ENCODE measurements at regions not wholly inside any gene's neighbourhood (a gene's known extent, or its start where the extent isn't known, plus 50 kb on each side); places are given as distances from the start of the nearest gene placed in this dataset.

- no peak for DNase-seq
These were observed 240.0 kb upstream of the ZFHX3 start for GRCh38 chr16:73287859-73288405.

GRCh38 chr16:73286346-73287267, 238.7 kb upstream of the ZFHX3 start:
- DNase-seq: no peak

DNA sequence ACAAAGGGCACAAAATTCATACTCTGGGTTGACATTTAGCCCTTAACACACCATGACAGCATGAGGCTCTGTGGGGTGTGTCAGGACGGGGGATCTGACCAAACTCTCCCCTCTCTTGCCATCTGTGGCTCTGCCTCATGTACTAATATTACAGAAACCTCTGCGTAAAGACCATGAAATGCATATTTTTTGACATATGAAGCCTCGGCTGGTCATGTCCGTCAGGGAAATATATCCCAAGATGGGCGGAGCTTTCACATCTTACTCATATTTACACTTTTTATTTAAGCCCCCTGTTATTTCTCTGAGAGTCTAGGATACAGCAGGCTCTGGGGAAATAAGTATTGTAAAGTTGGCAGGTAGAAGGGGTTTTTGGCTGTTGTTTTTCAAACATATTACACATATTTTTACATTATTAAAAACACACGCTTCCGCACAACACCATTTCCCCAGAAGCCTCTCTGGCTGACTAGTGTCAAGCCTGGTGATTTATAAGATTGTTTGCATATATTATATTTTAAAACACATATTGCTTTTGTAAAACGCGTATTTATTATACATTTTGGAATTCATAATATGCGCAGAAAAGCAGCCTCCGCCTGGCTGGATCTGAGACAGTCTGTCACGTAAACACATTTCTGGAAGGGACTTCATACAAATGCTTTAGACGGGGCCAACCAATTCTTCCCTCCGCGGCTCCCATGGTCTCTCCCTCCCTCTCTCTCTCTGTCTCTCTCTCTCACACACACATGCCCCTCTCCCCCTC, 237.7 kb upstream of the ZFHX3 start:
- no peak for DNase-seq

- DNase-seq: no peak
These were observed 232.5 kb upstream of the ZFHX3 start for GRCh38 chr16:73280388-73280787.

- no peak for DNase-seq
These were observed 231.5 kb upstream of the ZFHX3 start for GRCh38 chr16:73279451-73279850.

GRCh38 chr16:73277071-73277470, 229.1 kb upstream of the ZFHX3 start:
- no peak for DNase-seq

- no peak for DNase-seq
These were observed 227.5 kb upstream of the ZFHX3 start for GRCh38 chr16:73275448-73275847.

GRCh38 chr16:73275024-73275423, 227.1 kb upstream of the ZFHX3 start:
- no peak for DNase-seq

DNA sequence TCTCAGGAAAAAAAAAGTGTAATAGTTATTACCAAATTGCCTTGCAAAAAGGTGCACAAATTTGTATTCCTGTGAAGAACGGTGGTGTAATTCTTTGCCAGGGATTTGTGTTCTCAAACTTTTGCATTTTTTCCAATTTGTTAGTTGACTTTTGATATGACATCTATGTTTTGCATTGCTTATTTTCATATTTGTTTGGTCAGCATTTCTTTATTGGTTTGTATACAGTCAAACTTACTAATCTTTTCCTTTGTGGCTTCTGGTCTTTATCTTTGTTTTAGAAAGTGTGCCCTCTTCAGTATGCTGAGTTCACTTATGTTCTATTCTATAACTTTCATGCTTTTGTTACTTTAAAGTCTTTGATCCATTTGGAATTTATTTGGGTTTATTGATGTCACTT, 226.2 kb upstream of the ZFHX3 start:
- DNase-seq: no peak

DNA sequence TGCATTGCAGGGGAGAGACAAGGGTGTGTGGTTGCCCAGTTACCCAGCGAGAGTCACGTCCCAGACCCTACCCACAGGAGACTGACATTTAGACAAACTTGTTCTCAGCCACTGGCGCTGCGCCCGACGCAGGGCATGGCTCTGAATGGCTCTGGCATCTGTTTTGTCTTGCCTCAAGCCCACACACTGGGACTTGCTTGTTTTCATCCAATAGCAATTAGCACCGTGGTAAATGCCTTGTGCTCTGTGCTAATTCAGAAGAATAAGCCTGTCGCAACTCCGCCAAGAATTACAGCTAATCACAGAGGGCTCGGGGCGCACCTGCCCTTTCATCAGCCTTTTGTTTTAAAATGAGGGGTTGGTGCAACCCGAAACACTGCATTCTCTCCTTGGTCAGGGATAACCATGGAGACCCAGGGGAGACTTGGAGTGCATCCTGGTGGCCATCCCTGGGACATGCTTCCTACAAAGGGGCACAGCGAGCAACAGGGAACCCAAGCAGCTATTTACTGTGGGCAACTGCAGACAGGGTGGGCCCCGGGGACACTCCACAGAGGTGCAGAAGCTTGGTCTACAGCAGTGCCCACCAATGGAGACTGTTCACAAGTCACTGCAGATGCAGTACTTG, 220.6 kb upstream of the ZFHX3 start:
- no peak for DNase-seq

DNA sequence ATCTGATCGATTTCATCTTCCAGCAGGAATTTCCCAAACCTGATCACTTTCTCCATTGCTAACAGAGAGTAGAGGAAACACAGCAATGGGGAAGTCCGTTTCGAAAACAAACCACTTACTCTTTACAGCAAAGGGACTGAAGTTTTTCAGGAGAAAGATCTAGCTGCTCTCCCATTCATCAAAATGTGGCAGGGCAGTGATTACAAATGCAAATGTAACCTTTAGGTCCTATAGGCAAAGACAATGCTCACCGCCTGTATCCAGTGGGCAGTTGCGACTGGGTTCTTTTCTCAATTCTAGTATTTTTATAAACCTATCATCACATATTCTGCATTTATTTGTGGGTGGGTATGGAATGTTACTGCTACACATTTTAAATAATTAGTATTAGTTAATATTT, 218.0 kb upstream of the ZFHX3 start:
- no peak for DNase-seq

- no peak for DNase-seq
These were observed 217.4 kb upstream of the ZFHX3 start for GRCh38 chr16:73265124-73265837.

DNA sequence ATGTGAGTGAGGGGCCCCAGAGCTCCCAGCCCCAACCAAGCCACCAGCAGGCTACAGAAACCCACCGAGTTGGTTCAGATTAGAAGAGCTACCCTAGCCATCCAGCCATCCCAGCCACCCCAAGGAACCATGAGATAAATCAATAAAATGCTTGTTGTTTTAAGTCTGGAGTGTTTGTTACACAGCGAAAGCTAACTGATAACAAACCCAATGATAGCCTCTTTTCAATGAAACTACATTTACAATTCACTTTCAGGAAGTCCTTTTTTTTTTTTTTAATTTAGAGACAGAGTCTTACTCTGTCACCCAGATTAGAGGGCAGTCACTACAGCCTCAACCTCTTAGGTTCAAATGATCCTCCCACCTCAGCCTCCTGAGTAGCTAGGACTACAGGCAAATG, 215.0 kb upstream of the ZFHX3 start:
- no peak for DNase-seq

DNA sequence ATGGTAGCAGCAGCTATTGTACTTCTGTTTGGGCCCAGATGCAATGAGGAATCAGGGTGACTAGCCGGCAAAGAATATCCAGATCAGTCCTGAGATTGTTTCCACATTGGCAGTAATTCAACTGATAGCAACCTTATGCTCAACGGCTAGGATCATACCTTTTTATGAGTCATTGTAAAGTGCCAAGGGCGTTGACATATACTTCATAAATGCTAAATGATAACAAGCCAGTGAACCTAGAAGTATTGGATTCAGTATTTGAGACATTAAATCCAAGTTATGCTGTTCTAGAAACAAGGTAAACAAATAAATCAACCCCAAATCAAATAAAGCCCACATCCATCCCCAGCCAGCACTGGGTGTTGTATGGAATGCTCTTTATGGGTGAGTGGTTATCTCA, 207.1 kb upstream of the ZFHX3 start:
- DNase-seq: no peak

- DNase-seq: no peak
These were observed 206.1 kb upstream of the ZFHX3 start for GRCh38 chr16:73253922-73254480.

DNA sequence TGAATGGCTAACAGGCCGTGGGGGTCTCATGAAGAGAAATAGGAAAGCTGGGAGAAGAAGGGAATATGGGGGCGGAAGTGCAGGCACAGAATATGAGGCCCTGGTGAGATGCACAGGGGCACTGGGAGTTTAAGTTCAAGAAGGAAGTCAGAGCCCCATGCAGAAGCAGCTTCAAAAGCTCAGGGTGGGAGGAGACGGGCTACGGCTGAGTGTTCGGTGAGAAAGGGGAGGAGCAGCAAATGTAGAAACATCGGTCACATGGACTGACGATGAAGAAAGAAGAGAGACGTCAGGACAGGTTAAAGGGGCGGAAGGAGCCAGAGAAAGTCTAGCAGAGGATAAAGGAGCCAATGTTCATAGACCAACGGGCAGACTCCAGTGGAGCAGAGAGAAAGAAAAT, 204.5 kb upstream of the ZFHX3 start:
- no peak for DNase-seq

DNA sequence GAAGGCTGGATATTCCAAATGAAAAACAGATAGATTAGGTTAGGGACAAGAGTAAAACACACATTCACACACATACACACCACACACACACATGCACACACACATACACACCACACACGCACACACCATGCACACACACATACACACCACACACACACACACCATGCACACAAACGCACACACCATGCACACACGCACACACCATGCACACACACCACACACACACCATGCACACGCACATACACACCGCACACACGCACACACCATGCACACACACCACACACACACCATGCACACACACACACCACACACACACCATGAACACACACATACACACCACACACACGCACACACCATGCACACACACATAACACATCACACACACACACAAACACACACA, 203.7 kb upstream of the ZFHX3 start:
- DNase-seq: no peak

GRCh38 chr16:73248316-73248715, 200.4 kb upstream of the ZFHX3 start:
- no peak for DNase-seq

DNA sequence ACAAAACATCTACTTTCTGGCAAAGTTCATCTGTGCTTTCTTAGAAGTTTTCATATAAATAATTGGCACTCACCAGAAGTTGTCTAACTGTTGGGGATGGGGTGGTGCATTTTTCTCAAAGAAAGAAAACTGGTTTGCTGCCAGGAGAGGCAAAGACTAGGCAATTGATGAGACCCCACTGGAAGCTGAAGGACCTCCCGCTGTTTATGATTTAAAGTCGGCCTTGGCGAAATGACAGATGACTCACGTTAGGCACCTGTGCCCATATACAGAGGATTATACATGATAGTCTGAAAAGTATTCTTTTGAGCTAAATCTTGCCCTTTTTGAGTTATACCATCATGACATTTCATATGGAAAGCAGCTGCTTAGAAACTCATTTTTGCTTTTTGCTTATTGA, 193.0 kb upstream of the ZFHX3 start:
- DNase-seq: no peak

GRCh38 chr16:73237601-73238000, 189.7 kb upstream of the ZFHX3 start:
- no peak for DNase-seq

DNA sequence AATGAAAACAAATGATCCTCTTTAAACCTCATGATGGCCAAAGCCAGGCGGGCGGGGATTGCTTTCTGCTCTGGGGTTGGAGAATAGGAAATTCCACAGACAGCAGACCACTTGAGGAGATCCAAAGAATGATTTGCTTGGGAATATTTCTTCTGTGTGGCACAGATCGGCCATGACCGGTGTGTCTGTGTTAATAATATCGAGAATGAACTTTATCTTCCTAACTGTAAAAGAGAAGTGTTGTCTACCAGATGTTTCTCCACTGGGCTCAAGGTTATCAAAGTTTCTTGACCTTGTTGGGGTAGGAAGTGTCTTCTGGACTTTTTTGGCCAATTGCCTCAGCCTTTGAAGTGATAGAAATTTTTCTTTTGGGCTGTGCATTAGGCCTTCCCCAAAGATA, 186.6 kb upstream of the ZFHX3 start:
- no peak for DNase-seq

- DNase-seq: no peak
These were observed 186.0 kb upstream of the ZFHX3 start for GRCh38 chr16:73233846-73234424.
